SJCRH30 (cell line): ENCODE measurements at regions not wholly inside any gene's neighbourhood (a gene's known extent, or its start where the extent isn't known, plus 50 kb on each side); places are given as distances from the start of the nearest gene placed in this dataset.

Source experiments
- DNase-seq, 2 experiments: peaks; one replicate each; pipeline ENCODE4 v3.0.0-alpha.2; 2015 to 2020
- H3K27ac ChIP-seq: fragments of 250-450 bp; sonication (Bioruptor Pico); 2 replicates; pipeline ENCODE4 v1.5.1; 2020; ENCODE audit warnings: mild to moderate bottlenecking, moderate library complexity
- H3K27me3 ChIP-seq: fragments of 250-450 bp; sonication (Bioruptor Pico); 2 replicates; pipeline ENCODE4 v1.5.1; 2020; ENCODE audit warnings: mild to moderate bottlenecking, moderate library complexity
- H3K36me3 ChIP-seq: fragments of 250-450 bp; sonication (Bioruptor Pico); 2 replicates; pipeline ENCODE4 v1.5.1; 2020; ENCODE audit warnings: mild to moderate bottlenecking, moderate library complexity
- H3K4me1 ChIP-seq: fragments of 250-450 bp; sonication (Bioruptor Pico); 2 replicates; pipeline ENCODE4 v1.5.1; 2020; ENCODE audit warnings: mild to moderate bottlenecking, moderate library complexity
- H3K4me3 ChIP-seq: fragments of 250-450 bp; sonication (Bioruptor Pico); 2 replicates; pipeline ENCODE4 v1.5.1; 2020; ENCODE audit warnings: mild to moderate bottlenecking, moderate library complexity
- H3K9me3 ChIP-seq: fragments of 250-450 bp; sonication (Bioruptor Pico); replicated peaks from 2 replicates; pipeline ENCODE4 v1.5.1; 2020; ENCODE audit warnings: mild to moderate bottlenecking, moderate library complexity

DNA sequence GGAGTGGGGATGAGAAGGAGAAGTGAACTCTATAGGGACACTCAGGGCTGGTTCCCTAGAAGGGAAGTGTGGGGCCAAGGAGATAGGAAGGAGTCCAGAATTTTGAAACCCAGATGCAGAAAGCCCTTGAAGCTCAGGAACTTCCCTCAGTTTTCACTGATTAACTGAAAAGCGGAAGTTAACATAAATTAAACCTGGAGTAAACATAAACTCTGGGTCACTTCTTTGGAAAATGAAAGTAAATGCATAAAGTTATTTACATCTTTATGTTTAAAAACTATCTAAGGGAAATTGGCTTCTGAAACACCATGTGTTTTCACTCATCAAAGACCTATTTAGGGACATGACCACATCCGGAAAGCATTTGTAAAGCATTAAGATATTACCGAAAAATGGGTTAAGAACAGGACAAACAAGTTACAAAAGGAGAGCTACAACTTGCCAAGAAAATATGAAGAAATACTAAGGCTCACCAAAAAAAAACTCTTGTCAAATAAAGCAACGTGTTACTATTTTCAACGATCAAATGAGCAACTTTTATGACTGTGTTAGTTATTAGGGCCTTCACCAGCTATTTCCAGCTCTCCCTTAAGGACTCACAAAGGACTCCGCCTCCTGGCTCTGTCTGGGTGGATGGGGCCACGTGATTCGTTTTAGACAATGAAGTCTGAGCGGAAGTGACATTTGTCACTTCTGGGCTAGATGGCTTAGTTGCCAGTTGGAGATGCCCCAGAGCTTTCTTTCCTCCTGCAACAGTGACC lies 439.1 kb upstream of the ZNF507 start:
- H3K4me3 ChIP-seq: no peak overlapping the region
- no peaks in the 10 kb centered on the region for H3K9me3 ChIP-seq
- H3K27me3 ChIP-seq: no peaks in the 10 kb centered on the region
- peak; percentile 36 to 53 for DNase-seq
- H3K27ac ChIP-seq: peak overlapping the region; percentile 36
- H3K4me1 ChIP-seq: peaks cover 48% of the 10 kb centered on the region
- H3K36me3 ChIP-seq: no peaks in the 10 kb centered on the region

DNA sequence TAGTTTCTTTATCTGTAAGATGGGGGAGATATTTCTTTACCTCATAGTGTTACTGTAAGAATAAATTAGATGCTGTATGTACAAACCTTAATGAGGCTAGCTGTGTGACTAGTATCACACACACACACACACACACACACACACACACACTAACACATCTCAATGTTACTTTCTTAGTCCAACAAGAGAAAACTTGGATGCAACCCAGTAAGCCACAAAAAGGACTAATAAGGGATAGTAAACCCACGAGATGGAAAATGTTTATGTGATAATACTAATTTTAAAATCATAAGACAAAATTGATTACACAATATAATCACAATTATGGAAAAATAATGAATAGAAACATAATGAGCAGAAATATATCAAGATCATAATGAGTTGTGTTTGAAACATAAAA lies 437.7 kb upstream of the ZNF507 start:
- Histone ChIP-seq H3K9me3 (no peaks in the 10 kb centered on the region), H3K27me3 (no peaks in the 10 kb centered on the region), H3K36me3 (no peaks in the 10 kb centered on the region), H3K4me3 (peak overlapping the region; percentile 35; the same call in 1 of the 2 replicates), H3K27ac (peak overlapping the region; percentile 83), H3K4me1 (peaks cover 49% of the 10 kb centered on the region)
- no peak for DNase-seq

DNA sequence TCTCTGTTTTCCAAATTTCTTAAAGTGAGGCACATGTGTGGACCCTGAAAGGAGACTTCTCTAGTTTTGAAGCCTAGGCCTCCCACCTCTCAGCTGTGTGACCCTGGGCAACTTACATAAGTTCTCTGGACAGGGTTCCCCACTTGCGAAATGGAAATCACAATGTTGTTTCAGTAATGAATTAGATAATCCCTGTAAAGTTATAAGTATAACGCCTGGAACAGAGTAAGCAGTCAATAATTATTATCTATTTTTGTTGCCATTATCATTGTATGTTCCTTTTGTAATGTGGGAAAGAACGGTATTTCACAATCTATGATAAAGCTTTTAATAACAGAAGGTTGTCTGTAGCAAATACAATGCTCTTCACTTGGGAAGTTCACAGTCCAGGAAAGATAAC lies 437.3 kb upstream of the ZNF507 start:
- no peaks in the 10 kb centered on the region for H3K27me3 ChIP-seq
- DNase-seq: peak in 1 of 2 experiments; percentile 45

DNA sequence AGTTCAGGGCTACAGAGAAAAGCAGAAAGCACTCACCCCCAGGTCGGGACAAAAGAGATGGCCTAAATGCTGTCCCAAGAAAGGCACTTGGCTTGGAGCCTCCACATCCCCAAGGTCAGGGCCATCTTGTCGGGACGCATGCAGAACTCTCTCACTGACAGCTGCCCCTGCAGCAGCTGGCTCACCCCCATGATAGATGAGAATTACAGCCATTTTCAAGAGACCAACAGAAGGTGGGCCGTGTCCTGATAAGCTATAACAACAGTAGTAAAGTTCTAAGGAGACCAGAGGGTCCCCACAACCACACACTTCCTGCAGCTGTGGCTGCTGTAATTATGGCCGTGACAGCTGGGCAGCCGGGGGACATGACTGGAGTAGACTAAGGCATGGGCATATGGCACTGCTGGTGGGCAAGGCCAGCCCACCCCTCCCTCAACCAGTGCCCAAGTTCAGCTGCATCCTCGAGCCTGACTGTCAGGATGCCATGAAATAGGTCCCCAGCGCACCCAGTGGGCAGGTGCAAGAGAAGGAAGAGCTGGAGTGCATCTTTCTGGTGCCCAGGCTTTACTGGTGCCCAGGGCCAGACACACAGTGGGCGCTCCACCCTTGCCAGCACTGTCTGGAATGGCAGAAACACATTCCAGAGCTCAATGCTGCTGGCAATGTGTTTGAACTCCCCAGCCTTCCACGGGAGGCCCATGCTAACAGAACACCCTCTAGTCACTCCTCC lies 436.7 kb upstream of the ZNF507 start:
- no peaks in the 10 kb centered on the region for H3K27me3 ChIP-seq
- no peaks in the 10 kb centered on the region for H3K9me3 ChIP-seq
- peaks cover 49% of the 10 kb centered on the region for H3K4me1 ChIP-seq
- DNase-seq: peak; percentile 91 to 96
- peak overlapping the region; percentile 83 for H3K27ac ChIP-seq
- no peaks in the 10 kb centered on the region for H3K36me3 ChIP-seq
- H3K4me3 ChIP-seq: peak overlapping the region; percentile 35

More for the DNA sequence above, 437.3 kb upstream of the ZNF507 start:
- Histone ChIP-seq H3K4me1 (peaks cover 49% of the 10 kb centered on the region), H3K36me3 (no peaks in the 10 kb centered on the region), H3K27ac (peak overlapping the region; percentile 83), H3K9me3 (no peaks in the 10 kb centered on the region), H3K4me3 (peak overlapping the region; percentile 35)

DNA sequence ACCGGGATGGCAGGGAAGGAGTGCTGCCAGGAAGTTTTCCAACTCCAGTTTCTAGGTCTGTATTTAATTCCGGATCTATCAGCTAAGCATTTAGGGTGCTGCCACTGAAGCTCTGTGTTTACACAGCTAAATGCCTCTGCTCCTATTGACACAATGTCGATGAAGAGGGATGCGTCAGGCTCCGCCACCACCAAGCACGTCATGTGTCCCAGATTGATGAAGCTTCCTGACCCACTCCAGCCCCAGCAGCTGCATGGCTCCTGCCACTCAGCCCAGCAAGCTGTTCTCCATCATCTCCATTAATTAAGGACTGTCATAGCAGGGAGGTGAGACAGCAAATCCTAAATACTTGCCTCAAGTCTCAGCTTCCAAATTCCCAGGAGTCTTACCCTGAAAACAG lies 435.2 kb upstream of the ZNF507 start:
- Histone ChIP-seq H3K27me3 (no peaks in the 10 kb centered on the region), H3K4me1 (peaks cover 49% of the 10 kb centered on the region), H3K4me3 (no peak overlapping the region), H3K27ac (no peak overlapping the region), H3K36me3 (no peaks in the 10 kb centered on the region), H3K9me3 (no peaks in the 10 kb centered on the region)
- DNase-seq: peak; percentile 18 to 30

DNA sequence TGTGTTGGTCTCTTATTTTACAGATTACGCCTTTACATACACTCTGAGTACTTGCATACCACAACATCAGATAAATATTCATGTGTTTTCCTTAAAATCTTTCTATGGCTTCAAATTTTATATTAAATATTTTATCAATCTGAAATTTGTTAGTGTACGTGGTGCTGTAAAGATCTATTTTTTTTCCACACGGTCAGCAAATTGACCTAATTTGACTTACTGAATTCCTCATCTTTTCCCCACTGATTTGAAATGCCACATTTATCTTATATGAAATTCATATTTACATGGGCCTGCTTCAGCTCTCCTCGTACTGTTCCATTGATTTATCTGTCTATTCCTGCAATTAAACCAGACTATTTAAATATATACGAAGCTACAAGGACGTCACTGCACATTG lies 433.8 kb upstream of the ZNF507 start:
- Histone ChIP-seq H3K4me3 (no peak overlapping the region), H3K27me3 (no peaks in the 10 kb centered on the region), H3K36me3 (no peaks in the 10 kb centered on the region), H3K4me1 (peaks cover 47% of the 10 kb centered on the region), H3K9me3 (no peaks in the 10 kb centered on the region), H3K27ac (no peak overlapping the region)
- no peak for DNase-seq

DNA sequence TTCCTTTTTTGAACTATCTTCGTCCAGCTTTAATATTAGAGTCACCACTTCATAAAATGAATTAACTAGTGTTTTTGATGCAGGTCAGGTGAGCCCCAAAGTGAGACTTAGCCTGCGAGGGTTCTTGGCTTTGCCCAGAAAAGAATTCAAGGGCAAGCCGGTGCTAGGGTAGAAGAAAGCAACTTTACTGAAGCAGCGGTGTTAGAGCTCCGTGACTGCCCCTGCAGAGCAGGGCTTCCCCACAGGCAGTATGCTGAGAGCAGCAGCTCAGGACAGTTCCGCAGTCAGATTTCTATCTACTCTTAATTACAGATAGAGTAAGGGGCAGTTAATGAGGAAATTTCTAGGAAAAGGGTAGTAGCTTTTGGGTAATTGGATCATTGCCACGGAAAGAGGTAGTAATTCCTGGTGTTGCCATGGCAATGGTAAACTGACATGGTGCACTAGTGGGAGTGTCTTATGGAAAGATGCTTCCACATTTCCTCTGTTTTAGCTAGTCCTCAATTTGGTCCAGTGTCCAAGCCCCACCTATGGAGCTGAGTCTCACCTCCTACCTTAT lies 432.2 kb upstream of the ZNF507 start:
- Histone ChIP-seq H3K4me1 (peaks cover 36% of the 10 kb centered on the region), H3K27ac (no peak overlapping the region)
- DNase-seq: peak in 1 of 2 experiments; percentile 23

DNA sequence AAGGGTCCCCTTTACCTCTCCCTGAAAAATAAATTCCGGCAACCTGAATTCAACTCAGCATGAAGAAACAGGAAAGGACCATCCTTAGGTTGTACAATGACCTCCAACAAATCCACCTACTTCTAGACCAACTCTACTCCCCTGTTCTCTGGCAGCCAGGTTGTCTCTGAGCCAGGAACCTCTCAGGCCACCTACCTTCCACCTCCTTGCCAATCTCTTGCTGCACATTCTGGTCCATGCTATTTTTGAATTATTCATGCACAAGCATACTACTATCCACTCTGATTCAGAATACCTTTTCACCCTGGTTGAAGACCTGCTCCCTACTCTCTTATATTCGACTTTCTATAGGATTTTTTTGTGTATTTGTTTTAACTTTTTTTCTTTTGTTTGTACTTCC lies 415.0 kb upstream of the ZNF507 start:
- Histone ChIP-seq H3K4me1 (no peaks in the 10 kb centered on the region), H3K4me3 (no peak overlapping the region), H3K36me3 (no peaks in the 10 kb centered on the region), H3K27ac (no peak overlapping the region), H3K9me3 (peaks cover 3% of the 10 kb centered on the region; the same call in 1 of the 2 replicates), H3K27me3 (no peaks in the 10 kb centered on the region)
- DNase-seq: no peak

More for the DNA sequence above, 432.2 kb upstream of the ZNF507 start:
- Histone ChIP-seq H3K9me3 (no peaks in the 10 kb centered on the region), H3K4me3 (no peak overlapping the region), H3K36me3 (no peaks in the 10 kb centered on the region), H3K27me3 (no peaks in the 10 kb centered on the region)

DNA sequence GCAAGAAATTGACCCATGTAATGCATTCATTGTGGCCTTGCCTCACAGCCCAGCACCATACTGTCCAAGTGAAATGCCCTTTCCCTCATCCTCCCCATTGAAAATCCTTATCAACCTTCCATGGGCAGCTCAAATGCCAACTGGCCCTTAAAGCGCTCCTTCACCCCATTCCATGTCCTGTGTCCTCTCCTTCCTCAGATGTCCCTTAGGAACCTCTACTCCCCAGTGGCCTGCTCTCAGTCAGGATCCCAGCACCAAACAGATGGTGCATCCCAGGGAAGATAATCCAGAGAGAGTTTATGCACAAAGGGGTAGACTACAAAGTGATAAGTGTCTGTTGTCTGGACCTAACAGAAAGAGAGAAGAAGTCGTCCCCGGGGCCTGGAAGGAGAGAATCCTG lies 407.4 kb upstream of the ZNF507 start:
- no peak for DNase-seq
- Histone ChIP-seq H3K9me3 (0 out of 2 replicates have a peak, but pooled peaks cover 4% of the 10 kb centered on the region), H3K4me3 (no peak overlapping the region), H3K36me3 (no peaks in the 10 kb centered on the region), H3K27me3 (no peaks in the 10 kb centered on the region), H3K27ac (no peak overlapping the region), H3K4me1 (no peaks in the 10 kb centered on the region)

DNA sequence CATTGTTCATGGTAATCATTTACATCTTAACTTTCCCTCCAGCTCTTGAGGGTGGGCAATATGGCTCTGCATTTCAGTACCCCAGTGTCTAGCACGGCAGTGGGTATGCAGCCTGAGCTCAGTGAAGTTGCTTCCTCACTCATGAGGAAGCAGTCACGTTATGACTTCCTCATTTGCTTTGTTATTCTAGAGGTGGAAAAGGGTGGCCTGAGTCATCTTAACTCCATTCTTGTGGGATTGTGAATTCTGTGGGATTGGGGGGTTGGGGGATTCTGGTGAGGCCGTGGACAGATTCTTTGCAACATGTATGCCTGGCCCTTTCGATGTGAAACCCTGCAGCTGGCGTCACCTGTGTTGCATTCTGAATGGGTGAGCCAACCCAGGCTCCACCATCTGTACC lies 406.7 kb upstream of the ZNF507 start:
- H3K4me1 ChIP-seq: no peaks in the 10 kb centered on the region
- H3K9me3 ChIP-seq: 0 out of 2 replicates have a peak, but pooled peaks cover 4% of the 10 kb centered on the region
- no peaks in the 10 kb centered on the region for H3K27me3 ChIP-seq
- H3K4me3 ChIP-seq: no peak overlapping the region
- no peak for DNase-seq
- no peak overlapping the region for H3K27ac ChIP-seq
- H3K36me3 ChIP-seq: no peaks in the 10 kb centered on the region

DNA sequence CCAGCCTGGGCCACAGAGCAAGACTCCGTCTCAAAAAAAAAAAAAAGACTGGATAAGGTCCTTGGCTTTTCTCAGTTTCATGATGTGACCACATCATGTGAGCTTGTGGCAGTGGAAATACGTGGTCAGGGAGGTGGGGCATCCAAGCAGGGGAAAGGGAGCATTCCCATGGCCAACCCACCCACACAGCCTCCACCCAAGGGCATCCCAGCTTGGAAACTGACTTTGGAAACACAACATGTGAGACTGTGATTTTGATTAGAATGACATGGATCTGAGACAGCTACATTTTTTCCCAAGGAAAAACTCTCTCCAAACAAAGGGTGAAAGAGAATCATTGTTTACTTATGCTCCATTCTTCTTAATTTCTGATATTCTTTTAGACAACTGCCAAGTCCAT lies 405.0 kb upstream of the ZNF507 start:
- DNase-seq: no peak
- H3K27me3 ChIP-seq: no peaks in the 10 kb centered on the region
- no peak overlapping the region for H3K27ac ChIP-seq
- no peaks in the 10 kb centered on the region for H3K36me3 ChIP-seq
- H3K4me3 ChIP-seq: no peak overlapping the region
- H3K4me1 ChIP-seq: no peaks in the 10 kb centered on the region
- 0 out of 2 replicates have a peak, but pooled peaks cover 4% of the 10 kb centered on the region for H3K9me3 ChIP-seq

DNA sequence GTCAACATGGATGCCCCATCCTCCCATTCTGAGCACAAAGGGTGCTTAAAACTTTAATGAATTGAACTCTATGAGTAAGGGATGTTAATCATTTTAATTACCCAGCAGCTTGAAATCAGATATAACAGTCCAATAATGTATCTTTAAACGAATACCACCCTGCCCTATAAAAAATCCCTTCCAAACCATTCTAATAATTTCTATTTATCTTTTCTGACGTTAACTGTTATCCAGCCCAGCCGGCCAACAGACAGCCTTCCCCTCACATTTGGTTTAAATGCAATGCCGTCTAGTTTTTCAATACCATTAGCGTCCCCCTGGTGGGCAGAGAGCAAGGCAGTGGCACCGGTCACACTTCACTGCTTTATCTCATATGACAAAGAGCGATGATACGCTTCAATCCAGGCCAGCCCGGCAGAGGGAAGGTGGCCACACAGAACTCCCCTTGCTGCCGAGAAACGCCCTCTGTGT lies 402.2 kb upstream of the ZNF507 start:
- Histone ChIP-seq H3K4me3 (no peak overlapping the region), H3K27ac (no peak overlapping the region), H3K4me1 (peaks cover 21% of the 10 kb centered on the region), H3K27me3 (no peaks in the 10 kb centered on the region), H3K9me3 (no peaks in the 10 kb centered on the region), H3K36me3 (no peaks in the 10 kb centered on the region)
- peak; percentile 26 to 47 for DNase-seq

DNA sequence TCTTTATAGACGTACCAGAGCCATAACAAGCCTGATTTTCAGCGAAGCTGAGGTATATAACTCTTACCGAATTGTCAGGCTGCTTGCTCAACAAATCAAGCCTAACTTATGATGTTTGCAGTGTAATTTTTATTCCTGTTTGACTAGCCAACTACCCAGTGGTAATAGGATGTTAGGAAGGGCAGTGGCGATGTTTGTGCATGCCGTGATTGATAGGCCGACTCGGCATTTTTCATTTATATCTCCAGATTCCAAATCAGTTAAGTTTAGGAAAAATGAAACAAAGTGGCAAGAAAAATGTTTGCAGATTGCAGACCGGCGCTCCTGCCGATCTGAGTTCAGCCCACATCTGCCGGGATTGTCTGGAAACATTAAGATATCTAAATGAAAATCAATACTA lies 401.6 kb upstream of the ZNF507 start:
- Histone ChIP-seq H3K36me3 (no peaks in the 10 kb centered on the region), H3K9me3 (no peaks in the 10 kb centered on the region), H3K27me3 (no peaks in the 10 kb centered on the region), H3K27ac (no peak overlapping the region), H3K4me1 (peaks cover 22% of the 10 kb centered on the region), H3K4me3 (no peak overlapping the region)
- no peak for DNase-seq

DNA sequence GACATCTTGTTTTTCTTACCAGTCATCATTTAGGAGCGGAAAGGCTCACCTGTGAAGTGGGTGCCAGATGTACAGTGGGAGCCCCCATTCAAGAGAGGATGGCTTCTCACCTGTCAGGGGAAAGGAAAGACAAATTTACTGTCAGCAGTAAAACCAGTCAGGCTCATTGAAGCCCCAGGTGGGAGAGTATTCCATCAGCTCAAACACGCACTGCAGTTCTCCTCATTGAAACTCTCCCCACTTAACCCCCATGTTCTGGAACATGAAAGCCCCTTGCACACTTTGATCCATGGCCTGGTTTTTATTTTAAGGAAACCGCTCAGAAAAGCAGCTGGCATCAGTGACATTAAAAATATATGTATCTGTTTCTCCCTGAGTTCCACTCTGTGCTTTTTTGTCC lies 401.1 kb upstream of the ZNF507 start:
- no peaks in the 10 kb centered on the region for H3K36me3 ChIP-seq
- H3K9me3 ChIP-seq: no peaks in the 10 kb centered on the region
- H3K4me1 ChIP-seq: peaks cover 22% of the 10 kb centered on the region
- no peak overlapping the region for H3K27ac ChIP-seq
- no peak for DNase-seq
- H3K27me3 ChIP-seq: no peaks in the 10 kb centered on the region
- no peak overlapping the region for H3K4me3 ChIP-seq

DNA sequence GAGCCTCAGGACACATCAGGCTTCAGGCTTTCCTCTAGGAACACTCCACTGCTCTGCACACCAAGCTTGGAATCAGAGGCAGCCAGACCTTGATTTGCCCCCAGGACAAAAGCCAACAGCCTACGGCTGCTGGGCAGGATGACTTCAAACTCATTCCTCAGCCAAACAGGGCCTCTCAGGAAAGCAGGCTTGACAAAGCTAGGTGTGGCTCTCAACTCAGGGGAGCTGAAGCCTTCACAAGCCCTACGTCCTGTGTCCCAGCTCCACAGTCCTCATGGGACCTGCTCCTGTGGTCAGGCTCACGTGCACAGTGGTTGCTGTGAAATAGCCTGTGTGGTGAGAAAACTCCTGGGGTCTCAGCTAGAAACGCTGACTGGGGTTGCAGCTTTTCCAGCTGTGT lies 398.9 kb upstream of the ZNF507 start:
- Histone ChIP-seq H3K27me3 (no peaks in the 10 kb centered on the region), H3K36me3 (no peaks in the 10 kb centered on the region), H3K9me3 (no peaks in the 10 kb centered on the region; the same call in 1 of the 2 replicates), H3K4me1 (peaks cover 22% of the 10 kb centered on the region), H3K4me3 (no peak overlapping the region), H3K27ac (peak overlapping the region; percentile 15; the same call in 1 of the 2 replicates)
- DNase-seq: peak; percentile 49 to 64
